Posterior vena cava (tissue), 2 donors: ENCODE measurements at regions not wholly inside any gene's neighbourhood (a gene's known extent, or its start where the extent isn't known, plus 50 kb on each side); places are given as distances from the start of the nearest gene placed in this dataset.

Experiments
- DNase-seq: peaks from one replicate; pipeline ENCODE4 v3.0.0-alpha.2; 2020; ENCODE audit warnings: low spot score
- intact Hi-C, 2 donors: fragments of 100-400 bp; cut with DNase I; formaldehyde crosslinking; loops; one replicate each; pipeline versions ENCODE4 v1.14.1 to v1.14.2; 2022 to 2023
- donor health status: DM: yes; HTN: yes; CAD: no.
- donor health status: DM: yes; HTN: yes; CAD: no.

DNA sequence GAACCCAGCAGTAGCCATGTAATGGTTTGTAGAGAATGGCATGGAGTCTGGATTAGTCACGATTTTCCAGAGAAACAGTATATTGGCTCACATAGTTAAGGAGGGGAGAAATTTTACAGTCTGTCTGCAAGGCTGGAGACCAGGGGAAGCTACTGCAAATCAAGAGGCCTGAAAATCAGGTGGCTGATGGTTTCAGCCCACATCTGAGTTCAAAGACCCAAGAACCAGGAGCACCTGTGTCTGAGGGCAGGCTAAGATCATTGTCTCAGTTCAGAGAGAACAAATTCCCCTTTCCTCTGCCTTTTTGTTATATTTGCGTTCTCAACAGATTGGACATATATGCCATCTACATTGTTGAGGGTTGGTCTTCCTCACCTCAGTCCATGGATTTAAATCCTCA is 207.5 kb upstream of the IRX2 start:
- DNase-seq: no peak
- intact Hi-C loops: no loop called here

DNA sequence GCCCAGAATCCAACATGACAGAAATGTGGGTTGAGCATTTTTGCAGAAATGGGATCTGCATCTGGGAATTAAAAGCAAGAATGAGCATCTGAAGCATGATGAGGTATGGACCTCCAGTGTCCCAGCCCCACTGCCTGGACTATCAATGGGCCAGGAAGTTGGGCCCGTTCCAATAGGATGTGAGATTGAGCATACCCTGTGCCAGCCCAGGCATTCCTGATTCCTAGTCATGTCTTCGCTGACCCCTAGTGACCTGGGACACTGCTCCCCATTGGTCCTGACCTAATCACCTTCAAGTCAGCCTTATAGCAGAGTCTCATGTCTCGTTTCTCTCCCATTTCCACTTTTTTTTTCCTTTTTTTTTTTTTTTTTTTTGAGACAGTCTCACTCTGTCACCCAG is 197.4 kb upstream of the IRX2 start:
- intact Hi-C loops: loop anchor here in 1 of 2 donors (10.0 kb wide), 1 partner anchor 1046 kb away; no protein-coding TSS in a partner anchor
- no peak for DNase-seq

DNA sequence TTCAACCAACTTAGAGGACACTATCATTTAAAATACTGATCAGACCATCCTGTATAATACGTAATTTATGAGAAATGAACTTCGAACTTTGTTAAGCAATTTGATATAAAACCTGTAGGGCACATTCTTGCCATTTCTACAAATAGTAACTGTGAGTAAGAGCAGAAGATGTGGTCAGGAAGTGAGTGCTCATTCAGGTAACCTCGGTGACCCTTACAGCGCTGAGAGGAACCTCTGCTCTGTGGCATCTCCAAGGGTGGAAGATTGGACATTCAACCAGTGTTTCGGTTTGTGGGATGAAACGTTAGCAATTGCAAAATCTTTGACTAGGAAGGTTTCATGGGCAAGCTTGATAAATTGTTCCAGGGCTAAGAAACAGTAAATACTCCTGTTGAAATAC is 194.8 kb upstream of the IRX2 start:
- no peak for DNase-seq
- intact Hi-C loops: loop anchor here in 1 of 2 donors (10.0 kb wide), 1 partner anchor 1048 kb away; no protein-coding TSS in a partner anchor

- intact Hi-C loops: no loop called here
- DNase-seq: no peak
Measured at GRCh38 chr5:2936413-2936812, 184.9 kb upstream of the IRX2 start.

GRCh38 chr5:2929779-2930178 is 178.3 kb upstream of the IRX2 start:
- no peak for DNase-seq
- intact Hi-C loops: no loop called here

GRCh38 chr5:2921651-2922050 is 170.2 kb upstream of the IRX2 start:
- intact Hi-C loops: loop anchor here in 1 of 2 donors (5.0 kb wide), 1 partner anchor 411 kb away; no protein-coding TSS in a partner anchor
- DNase-seq: no peak

DNA sequence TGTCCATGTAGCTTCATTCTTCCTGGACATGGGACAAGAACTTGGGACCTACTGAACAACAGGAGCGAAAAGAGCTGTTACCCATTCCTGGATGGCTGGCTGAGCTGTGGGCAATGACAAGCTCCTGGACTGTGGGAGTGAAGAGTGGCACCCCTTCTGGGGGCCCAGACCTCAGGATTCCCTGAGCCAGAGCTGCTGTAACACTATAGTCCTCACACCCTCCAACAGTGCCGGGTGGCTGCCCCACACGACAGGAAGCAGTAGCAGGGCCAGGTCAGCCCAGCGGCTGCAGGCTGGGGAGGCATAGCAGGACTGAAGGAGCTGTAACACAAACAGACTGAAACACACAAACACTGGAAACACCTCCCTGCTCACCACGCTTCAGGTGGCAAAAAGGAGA is 169.7 kb upstream of the IRX2 start:
- intact Hi-C loops: loop anchor here in 1 of 2 donors (5.0 kb wide), 1 partner anchor 411 kb away; no protein-coding TSS in a partner anchor
- no peak for DNase-seq

DNA sequence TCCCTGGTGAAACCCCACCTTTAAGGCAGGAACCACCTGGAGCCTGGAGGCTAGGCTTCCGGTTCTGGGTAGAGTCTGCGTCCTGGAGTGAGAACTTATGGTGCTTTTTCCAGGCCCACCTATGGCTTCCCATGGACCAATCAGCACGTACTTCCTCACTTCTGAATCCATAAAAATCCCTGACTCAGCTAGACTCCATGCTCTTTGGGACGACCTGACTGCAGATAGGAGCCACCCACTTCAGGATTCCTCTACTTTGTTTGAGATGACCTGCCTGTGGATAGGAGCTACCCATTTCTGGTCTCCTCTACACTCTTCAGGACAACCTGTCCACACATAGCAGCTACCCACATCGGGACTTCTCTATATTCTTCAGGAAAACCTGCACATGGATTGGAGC is 168.8 kb upstream of the IRX2 start:
- intact Hi-C loops: loop anchor here in 1 of 2 donors (5.0 kb wide), 1 partner anchor 412 kb away; no protein-coding TSS in a partner anchor

DNA sequence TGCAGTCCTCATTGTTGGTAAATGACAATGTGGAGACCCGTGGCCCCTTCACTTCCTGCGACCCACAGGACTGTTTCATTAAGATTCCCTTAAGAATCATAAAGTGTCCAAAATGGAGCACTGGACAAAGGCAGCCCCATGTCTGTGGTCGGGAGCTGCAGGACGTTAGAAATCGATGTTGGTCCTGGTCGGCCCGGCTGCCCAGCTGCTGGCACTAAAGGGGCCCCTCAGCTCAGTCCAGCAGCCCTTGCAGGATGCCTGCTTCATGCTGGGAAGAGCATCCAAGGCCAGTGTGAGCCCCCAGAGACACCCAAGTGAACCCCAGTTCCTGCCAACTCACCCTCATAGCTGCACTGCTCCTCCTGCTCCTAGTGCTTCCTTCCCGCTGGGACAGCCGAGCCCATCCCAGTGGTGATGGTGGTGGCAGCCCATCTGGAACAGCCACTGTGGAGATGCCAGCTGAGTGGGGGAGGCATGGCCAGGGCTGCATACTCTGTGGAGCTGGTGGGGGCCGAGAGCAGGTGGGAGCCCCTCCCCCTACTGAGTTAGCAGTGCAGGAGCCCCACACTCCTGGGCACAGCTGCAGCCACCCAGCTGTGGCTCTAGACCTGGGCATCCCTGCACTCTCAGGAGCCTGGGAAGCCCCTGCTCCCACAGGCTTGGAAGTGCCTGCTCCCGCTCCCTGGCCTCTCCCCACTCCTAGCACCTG is 168.0 kb upstream of the IRX2 start:
- intact Hi-C loops: loop anchor here in 1 of 2 donors (5.0 kb wide), 1 partner anchor 413 kb away; no protein-coding TSS in a partner anchor
- no peak for DNase-seq

More for the DNA sequence above, 168.8 kb upstream of the IRX2 start:
- no peak for DNase-seq

GRCh38 chr5:2917524-2917923 is 166.0 kb upstream of the IRX2 start:
- DNase-seq: no peak
- intact Hi-C loops: no loop called here

DNA sequence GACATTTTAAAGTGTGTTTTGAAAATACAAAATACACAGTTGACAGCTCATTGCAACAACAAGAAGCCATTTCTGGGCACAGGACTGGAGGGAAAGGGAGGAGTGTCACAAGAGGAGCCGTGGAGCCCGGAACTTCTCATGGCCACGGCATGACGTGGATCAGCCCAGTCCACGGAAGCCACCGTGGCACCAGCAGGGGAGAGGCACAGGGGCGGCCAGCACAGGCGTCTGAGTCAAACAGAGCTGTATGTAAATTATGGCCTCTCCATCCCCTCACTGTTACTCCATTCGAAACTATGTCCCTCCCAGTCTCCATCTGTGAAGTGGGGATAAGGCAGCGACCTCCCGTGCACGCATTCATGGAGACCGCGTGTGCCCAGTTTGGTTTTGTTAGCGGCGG is 165.6 kb upstream of the IRX2 start:
- intact Hi-C loops: no loop called here

DNA sequence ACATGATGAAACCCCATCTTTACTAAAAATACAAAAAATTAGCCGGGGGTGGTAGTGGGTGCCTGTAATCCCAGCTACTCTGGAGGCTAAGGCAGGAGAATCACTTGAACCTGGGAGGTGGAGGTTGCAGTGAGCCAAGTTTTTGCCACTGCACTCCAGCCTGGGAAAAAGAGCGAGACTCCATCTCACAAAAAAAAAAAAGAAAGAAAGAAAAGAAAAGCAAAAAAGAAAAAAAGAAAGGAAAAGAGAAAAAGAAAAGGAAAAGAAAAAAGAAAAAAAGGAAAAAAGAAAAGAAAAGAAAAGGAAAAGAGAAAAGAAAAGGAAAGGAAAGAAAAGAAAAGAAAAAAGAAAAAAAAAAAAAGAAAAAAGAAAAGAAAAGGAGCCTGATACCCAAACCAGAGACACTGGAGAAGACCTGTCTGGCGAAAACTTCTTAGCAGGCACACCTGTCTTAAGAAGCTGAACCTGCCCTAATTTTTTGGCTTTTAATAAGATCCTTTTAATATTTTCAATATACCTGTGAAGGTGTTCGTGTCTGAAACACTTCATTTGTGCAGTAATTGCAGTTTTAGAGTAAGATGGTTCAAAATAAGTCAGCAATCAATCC is 164.7 kb upstream of the IRX2 start:
- DNase-seq: no peak
- intact Hi-C loops: no loop called here

More for the DNA sequence above, 165.6 kb upstream of the IRX2 start:
- no peak for DNase-seq

- intact Hi-C loops: no loop called here
- DNase-seq: peak; percentile 40
Measured at GRCh38 chr5:2914981-2915484, 163.6 kb upstream of the IRX2 start.

- DNase-seq: peak; percentile 44
- intact Hi-C loops: no loop called here
Measured at GRCh38 chr5:2914022-2914661, 162.7 kb upstream of the IRX2 start.

DNA sequence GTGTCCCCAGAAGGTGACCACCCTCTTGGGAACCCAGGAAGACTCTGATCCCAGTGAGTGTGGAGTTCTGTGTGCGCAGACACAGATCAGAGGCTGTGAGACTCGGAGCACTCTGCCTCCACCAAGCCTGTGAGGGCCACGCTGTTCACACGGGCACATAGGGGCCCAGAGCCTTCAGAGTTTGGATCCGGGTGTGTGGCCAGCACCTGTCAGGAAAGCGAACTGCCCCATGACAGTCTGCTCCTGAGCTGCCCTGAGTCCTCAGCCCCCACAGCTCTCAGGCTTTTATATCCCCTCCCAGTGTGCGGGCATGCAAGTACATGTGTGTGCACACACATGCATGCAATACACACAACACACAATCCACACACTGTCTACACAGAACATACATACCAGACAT is 161.8 kb upstream of the IRX2 start:
- intact Hi-C loops: no loop called here
- DNase-seq: peak; percentile 13

DNA sequence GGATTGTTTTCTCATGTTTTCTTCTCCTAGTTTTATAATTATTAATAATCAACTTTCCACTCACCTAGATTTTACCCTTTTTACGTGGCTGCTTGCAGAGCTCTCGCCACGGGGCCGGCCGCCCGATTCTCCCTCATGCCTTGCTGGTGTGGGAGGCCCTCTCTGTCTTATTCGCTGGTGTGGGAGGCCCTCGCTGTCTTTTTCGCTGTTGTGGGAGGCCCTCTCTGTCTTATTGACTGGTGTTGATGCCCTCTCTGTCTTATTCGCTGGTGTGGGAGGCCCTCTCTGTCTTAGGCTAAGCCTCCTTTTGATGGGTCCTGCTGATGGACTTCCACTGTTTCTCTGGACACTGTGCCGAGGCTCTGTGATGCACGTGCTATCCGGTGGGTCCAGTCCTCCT is 161.3 kb upstream of the IRX2 start:
- intact Hi-C loops: no loop called here
- DNase-seq: peak; percentile 71

DNA sequence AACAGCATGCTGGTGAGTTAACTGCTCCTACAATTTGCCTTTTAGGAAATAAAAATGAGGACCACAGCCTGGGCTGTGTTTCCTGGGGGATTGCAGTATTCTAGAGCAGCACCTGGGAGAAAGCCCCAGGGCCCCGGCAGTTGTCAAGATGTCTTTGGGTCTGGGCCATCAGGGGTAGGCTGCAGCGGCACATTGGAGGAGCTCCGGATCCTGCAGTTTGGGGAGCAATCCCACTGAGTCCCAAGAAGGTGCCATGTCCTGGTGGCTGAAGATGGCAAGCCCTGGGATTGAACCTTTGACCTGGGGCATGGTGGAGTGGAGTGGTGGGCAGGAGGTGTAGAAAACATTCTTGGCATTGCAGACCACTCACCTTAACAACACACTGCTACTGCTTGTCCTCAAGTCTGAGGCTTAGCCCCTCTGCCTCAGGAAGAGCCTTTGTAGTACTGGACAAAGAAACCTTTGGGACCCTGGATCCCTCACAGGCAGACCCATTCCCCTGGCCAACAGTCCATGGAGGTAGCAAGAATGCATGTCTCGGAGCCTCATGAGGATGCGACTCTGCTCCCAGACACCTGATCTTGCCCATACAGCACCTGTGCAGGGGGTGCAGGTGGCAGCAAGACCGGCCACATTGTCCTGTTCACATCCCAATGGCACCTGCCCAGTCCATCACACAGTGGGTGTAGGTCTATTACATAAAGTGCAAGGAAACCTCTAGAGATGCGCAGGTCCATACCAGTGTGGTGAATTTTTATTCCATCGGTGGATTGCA is 159.1 kb upstream of the IRX2 start:
- intact Hi-C loops: no loop called here
- peak; percentile 64 for DNase-seq

DNA sequence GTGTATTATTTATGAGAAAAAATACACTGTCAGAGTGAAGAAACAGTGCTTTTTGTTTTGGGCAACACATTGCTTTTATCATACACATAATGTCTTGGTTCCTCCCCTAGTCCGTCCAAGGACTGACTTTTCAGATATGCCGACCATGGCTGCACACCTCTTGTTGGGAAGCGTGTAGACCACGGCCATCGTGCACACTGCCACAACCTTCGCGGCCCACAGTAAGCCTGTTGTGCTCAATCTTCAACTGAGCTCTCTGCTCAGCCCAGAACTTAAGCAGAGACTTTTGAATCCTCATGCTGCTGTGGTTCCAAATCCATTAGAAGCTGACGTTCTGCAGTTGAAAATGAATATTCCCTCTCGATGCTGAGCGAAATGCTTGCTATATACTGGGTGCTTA is 157.6 kb upstream of the IRX2 start:
- peak; percentile 55 for DNase-seq
- intact Hi-C loops: no loop called here

GRCh38 chr5:2908086-2908485 is 156.6 kb upstream of the IRX2 start:
- intact Hi-C loops: no loop called here
- DNase-seq: peak; percentile 52
